Occipital lobe (tissue), 1 donor: ENCODE measurements at regions not wholly inside any gene's neighbourhood (a gene's known extent, or its start where the extent isn't known, plus 50 kb on each side); places are given as distances from the start of the nearest gene placed in this dataset.
"Not testable (repeated sequence)": the region's sequence is repeated elsewhere in the genome, so short reads cannot be mapped to it uniquely, and the experiment has no call there.

ENCODE experiments used
- DNase-seq: peaks from one replicate; lab custom pipeline; 2025; lab: John Stamatoyannopoulos, UW

DNA sequence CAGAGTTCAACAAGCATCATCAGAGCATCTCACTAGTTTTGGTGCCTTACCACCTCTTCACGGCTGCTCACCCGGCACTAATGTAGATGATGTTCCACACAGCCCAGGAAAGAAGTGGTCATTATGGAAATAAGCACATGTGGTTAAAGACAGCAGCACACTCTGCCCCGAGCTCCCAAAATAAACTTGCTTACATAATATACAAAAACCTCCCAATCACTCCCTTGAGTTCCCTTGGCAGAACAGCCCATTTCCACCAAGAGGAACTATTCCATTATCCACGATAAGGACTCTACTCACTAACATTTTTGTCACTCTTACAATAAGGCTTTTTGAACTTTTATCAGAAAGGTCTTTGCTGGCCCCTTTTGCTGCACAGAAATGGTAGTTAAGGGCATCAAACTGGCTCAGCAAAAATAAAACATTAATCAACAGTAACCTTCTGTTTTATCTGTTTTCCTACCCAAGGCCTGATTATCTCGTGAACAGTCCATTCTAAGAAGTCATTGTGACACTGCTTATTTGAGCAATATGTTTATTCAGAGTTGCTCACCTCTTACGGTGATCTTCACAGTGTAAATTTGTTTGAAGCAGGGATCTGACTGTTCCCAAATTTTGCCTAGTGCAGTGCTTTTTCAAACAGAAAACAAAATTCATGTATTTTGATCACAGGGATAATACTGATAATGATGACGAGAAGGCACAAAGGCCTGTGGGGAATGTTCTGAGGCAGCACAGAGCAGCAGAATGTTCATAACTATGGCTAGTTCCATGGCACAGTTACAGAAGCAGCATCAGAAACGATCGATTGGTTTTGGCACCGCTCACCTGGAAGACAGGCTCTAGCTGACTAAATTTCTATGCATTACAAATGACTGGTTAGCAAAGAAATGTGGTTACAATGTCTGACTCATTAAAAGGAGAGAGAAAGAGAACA, 399.8 kb upstream of the PIK3R1 start:
- DNase-seq: no peak

- no peak for DNase-seq
Observed at GRCh38 chr5:67814569-67815311, 400.8 kb upstream of the PIK3R1 start.

DNA sequence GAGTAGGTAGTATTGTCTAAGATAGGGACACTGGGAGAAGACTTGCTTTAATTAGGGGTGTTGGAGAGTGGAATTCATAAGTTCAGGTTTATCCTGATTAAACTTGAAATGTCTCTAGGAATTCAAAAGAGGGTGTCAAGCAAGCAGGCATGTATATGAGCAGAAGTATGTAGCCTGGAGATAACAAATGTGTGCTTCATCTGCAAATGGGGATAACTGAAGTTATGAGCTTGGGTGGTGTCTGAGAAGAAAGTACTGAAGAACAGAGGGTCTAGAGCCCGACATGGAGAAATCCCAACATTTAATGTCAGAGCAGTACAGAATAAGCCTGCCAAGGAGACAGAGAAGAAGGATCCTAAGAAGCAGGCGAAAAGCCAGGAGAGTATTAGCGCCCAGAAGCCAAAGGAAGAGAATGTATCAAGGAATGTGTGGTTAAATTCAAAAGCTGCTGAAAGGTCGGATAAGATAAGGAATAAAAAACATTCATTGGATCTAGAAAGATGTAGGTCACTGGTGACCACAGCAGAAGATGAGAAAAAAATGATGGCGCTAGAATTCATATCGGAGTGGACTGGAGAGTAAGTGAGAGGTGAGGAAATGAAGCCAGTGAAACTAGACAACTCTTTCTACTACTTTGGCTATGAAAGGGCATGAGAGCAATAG, 401.5 kb upstream of the PIK3R1 start:
- no peak for DNase-seq

- no peak for DNase-seq
Observed at GRCh38 chr5:67809589-67809988, 406.0 kb upstream of the PIK3R1 start.

- DNase-seq: no peak
Observed at GRCh38 chr5:67808340-67808739, 407.2 kb upstream of the PIK3R1 start.

GRCh38 chr5:67807439-67807888, 408.1 kb upstream of the PIK3R1 start:
- DNase-seq: no peak

DNA sequence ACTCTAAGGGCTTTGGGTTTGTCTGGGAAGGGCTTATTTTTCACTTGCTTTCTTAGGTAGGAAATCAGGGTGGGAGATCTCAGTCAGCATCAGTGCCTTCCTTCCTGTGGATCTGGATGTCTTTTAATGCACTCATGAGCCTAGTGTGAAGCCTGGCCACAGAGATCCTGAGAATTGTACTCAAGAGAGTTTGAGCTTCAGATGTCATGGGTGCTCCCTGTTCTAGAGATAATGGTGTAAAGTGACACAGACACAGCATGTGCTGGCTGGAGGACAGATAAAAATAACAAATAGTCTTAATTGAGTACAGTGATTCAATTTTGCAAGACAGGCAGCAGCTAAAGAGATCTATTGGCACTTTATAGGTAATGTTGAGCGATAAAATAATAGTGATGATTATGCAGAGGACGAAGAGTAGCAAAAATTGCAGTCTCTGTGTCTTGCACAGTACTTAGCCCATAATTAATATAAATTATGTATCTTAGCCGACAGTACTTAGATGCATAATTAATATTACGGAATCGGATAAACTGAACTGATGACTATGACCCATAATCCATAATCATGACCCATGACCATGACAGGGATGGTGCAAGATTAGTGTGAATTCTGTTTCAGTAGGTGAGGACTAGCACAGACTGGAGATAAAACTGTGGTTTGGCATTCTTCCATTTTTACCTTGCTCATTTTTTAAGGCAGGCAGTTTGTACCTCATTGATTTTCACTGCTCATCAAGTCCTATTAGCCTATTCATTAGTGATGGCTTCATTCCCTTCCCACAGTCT, 408.7 kb upstream of the PIK3R1 start:
- no peak for DNase-seq

DNA sequence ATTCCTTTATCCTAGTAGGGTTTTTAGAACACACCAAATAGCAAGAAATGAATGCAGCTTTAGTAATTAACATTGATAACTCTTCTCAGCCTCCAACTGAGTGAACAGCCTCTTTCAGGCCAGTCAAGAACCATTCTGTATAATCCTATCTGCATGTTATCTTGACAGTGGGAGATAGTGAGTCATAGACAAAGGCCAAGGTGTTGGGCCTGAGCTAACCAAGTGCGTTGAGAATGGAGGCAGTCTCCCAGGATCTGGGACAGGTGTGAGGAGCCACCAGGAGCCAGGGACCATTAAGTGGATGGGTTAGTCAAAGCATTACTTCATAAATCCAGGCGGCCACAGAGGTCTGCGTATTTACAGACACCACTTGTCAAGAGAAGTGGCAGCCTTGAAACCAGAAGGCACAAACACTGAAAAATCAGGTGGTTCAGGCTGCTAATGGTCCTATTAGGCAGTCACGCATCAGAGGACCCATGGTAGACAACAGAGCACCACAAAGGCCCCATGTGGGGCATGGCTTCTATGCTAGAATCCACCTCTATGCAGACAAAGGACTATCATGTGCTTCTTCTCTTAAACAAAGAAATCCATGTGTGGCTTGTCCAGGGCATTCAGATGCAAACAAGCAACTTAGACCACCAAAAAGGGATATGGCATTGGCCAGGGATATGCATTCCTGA, 409.7 kb upstream of the PIK3R1 start:
- DNase-seq: no peak

- DNase-seq: no peak
Observed at GRCh38 chr5:67802766-67803165, 412.8 kb upstream of the PIK3R1 start.

DNA sequence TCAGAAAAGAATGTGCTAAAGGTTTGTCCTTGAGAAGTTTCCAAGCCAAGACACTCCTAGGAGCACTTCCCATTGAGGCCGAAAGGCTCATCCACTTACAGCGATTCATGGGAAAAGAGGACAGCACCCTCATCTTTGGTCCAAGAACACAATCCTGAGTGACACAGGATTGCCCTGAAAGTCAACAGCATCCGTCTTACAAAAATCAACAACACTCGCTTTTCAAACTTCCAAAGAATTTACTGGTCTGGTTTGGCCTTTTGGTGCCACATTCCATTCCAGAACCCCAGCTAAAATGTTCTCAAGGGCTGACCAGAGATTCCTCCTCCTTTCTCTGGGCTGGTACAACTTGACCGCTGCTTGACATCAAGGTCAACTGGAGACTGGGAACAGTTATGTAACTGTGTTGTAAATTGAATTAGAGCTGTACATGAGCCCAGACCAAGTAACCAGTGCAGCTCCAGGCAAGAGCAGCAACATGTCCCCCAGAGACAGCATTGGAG, 415.8 kb upstream of the PIK3R1 start:
- no peak for DNase-seq

- DNase-seq: not testable (repeated sequence)
Observed at GRCh38 chr5:67798470-67798869, 417.1 kb upstream of the PIK3R1 start.

GRCh38 chr5:67795781-67796477, 419.6 kb upstream of the PIK3R1 start:
- no peak for DNase-seq

- no peak for DNase-seq
Observed at GRCh38 chr5:67793966-67794365, 421.6 kb upstream of the PIK3R1 start.

GRCh38 chr5:67793418-67793817, 422.1 kb upstream of the PIK3R1 start:
- DNase-seq: no peak

- no peak for DNase-seq
Observed at GRCh38 chr5:67792891-67793290, 422.7 kb upstream of the PIK3R1 start.

DNA sequence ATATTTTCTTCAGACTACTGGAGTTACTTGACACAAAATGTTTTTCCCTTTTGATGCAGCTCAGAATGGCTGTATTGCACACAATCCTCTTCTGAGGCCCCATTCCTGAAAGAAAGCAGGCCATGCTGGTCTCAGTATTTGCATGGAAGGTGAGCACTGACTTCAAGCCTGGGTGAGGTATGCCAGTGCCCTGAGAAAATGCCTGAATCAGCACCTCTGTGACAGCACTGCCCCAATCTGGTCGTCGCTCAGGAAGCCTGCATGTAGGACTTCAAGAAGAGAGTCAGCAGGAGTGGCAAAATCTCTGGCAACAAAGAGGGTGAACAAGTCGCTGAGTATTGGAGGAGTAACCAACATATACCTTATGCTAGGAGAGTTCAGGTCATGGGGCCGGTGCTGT, 425.2 kb upstream of the PIK3R1 start:
- DNase-seq: no peak

- DNase-seq: not testable (repeated sequence)
Observed at GRCh38 chr5:67779893-67780623, 435.5 kb upstream of the PIK3R1 start.

- DNase-seq: no peak
Observed at GRCh38 chr5:67774786-67775185, 440.8 kb upstream of the PIK3R1 start.

- no peak for DNase-seq
Observed at GRCh38 chr5:67774267-67774552, 441.3 kb upstream of the PIK3R1 start.
